ENCODE measurements at regions not wholly inside any gene's neighbourhood (a gene's known extent, or its start where the extent isn't known, plus 50 kb on each side); places are given as distances from the start of the nearest gene placed in this dataset.

DNA sequence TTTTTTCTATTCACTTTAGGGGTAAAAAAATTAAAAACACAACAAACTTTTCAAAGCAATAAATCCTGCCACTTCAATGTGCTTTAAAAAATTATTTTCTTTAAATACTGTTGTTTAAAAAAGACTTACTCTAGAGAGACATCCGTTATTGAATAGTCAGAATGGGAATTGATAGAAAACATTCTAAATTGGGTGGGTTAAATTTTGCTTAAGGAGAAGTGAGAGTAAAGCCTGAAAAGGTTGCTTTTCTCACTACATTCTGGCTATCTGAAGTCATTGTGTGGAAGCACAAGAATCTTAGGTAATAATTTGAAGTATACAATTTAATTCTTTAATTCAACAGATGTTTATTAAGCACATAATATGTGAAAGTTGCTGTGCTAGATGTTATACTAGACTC, 509.3 kb downstream of the NR2F1-AS1 start:
- TF ChIP-seq, protein P1, sequence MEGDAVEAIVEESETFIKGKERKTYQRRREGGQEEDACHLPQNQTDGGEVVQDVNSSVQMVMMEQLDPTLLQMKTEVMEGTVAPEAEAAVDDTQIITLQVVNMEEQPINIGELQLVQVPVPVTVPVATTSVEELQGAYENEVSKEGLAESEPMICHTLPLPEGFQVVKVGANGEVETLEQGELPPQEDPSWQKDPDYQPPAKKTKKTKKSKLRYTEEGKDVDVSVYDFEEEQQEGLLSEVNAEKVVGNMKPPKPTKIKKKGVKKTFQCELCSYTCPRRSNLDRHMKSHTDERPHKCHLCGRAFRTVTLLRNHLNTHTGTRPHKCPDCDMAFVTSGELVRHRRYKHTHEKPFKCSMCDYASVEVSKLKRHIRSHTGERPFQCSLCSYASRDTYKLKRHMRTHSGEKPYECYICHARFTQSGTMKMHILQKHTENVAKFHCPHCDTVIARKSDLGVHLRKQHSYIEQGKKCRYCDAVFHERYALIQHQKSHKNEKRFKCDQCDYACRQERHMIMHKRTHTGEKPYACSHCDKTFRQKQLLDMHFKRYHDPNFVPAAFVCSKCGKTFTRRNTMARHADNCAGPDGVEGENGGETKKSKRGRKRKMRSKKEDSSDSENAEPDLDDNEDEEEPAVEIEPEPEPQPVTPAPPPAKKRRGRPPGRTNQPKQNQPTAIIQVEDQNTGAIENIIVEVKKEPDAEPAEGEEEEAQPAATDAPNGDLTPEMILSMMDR (IDR thresholded peaks at IDR 0.05): no peak
- no peak for TF ChIP-seq POLR2A (IDR thresholded peaks at IDR 0.05)
